ENCODE measurements at regions not wholly inside any gene's neighbourhood (a gene's known extent, or its start where the extent isn't known, plus 50 kb on each side); places are given as distances from the start of the nearest gene placed in this dataset.

DNA sequence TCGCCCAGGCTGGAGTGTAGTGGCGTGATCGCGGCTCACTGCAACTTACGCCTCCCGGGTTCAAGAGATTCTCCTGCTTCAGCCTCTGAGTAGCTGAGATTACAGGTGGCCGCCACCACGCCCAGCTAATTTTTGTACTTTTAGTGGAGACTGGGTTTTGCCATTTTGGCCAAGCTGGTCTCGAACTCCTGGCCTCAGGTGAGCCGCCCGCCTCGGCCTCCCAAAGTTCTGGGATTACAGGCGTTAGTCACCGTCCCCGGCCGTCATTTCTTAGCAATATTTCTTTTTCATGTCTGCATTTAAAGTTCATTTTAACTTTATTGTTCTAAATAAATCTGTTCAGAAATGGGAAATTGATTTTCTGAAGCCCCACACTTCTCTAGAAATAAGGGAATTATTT, 597.3 kb upstream of the DDX18 start:
- 98% methylated on average over 16 of the region's 16 CpGs for WGBS
- Histone ChIP-seq H3K36me3 (no peaks in the 10 kb centered on the region), H3K4me1 (replicated peaks) (no peaks in the 10 kb centered on the region), H3K27me3 (replicated peaks; ENCODE audit: insufficient read depth) (no peaks in the 10 kb centered on the region), H3K9me3 (no peaks in the 10 kb centered on the region), H3K4me3 (no peak overlapping the region), H3K27ac (no peak overlapping the region)
- TF ChIP-seq, protein P1, sequence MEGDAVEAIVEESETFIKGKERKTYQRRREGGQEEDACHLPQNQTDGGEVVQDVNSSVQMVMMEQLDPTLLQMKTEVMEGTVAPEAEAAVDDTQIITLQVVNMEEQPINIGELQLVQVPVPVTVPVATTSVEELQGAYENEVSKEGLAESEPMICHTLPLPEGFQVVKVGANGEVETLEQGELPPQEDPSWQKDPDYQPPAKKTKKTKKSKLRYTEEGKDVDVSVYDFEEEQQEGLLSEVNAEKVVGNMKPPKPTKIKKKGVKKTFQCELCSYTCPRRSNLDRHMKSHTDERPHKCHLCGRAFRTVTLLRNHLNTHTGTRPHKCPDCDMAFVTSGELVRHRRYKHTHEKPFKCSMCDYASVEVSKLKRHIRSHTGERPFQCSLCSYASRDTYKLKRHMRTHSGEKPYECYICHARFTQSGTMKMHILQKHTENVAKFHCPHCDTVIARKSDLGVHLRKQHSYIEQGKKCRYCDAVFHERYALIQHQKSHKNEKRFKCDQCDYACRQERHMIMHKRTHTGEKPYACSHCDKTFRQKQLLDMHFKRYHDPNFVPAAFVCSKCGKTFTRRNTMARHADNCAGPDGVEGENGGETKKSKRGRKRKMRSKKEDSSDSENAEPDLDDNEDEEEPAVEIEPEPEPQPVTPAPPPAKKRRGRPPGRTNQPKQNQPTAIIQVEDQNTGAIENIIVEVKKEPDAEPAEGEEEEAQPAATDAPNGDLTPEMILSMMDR (IDR thresholded peaks at IDR 0.05): no peak
- TF ChIP-seq POLR2AphosphoS5 (IDR thresholded peaks at IDR 0.05) (no peak), POLR2A (IDR thresholded peaks at IDR 0.05) (no peak)
- intact Hi-C loops (cut with DNase I): no loop called here
- DNase-seq (ENCODE audit: low spot score): no peak

DNA sequence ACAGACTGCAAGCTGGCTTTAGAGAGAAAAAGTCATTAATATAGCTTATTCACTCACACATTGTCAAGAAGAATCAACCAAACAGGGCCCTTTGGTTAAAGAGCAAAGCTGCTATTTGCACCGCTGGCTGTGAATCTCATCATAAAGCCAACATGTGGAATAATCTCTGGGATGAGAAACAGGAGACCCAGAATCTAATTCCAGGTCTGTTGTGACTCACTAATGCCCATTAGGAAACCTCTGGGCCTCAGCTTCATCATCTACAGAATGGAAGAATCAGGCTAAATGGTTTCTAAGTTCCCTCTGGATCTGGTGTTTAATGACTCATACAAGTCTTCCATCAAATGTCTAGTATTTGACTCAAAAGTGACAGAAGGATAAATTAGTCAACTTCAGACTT, 591.7 kb upstream of the DDX18 start:
- H3K9me3 ChIP-seq: no peaks in the 10 kb centered on the region
- intact Hi-C loops (cut with DNase I): no loop called here

DNA sequence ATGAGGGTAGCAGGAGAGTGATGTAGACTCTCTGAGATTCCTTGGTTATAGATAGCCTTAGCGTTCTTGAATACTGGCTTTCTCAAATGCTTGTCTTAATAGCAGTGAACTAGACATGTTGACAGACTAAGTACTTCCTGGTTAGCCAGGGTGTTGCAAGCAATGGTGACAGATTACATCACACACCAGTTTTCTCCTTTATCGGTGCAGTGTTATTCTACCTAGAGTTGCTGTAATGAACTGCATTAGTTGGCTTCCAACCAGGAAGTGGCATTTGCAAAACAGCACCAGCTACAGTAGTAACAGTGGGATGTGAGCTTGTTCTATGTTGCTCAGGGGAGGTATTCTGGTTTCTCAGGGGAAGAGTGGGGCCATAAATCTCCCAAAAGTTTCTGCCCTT, 582.2 kb upstream of the DDX18 start:
- H3K27ac ChIP-seq: no peak overlapping the region

More for the DNA sequence above, 591.7 kb upstream of the DDX18 start:
- Histone ChIP-seq H3K27ac (no peak overlapping the region), H3K4me1 (replicated peaks) (no peaks in the 10 kb centered on the region), H3K36me3 (no peaks in the 10 kb centered on the region), H3K4me3 (no peak overlapping the region), H3K27me3 (replicated peaks; ENCODE audit: insufficient read depth) (no peaks in the 10 kb centered on the region)
- TF ChIP-seq, protein P1 (IDR thresholded peaks at IDR 0.05): no peak
- TF ChIP-seq POLR2AphosphoS5 (IDR thresholded peaks at IDR 0.05): no peak
- no peak for TF ChIP-seq POLR2A (IDR thresholded peaks at IDR 0.05)
- DNase-seq (ENCODE audit: low spot score): no peak
- 88% methylated on average over 1 of the region's 1 CpG for WGBS

DNA sequence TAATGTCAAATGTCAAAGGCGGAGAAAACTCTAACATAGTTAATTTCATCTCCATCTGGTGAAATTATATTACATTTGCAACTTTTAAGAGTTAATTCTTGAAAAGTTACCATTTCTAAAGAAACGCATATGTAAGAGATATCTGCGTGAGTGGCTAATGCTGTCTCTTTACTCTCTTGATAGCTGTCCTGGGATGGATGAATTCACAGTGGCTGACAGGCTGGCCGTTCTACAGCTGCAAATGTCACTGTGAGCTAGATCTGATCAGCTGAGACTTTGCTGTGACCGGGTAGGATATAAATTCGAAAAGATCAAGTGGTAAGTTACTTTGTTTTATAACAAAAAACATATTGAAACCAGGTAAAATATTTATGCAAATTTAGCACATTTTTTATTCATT, 557.1 kb upstream of the DDX18 start:
- H3K4me3 ChIP-seq: no peak overlapping the region
- no peaks in the 10 kb centered on the region for H3K9me3 ChIP-seq
- no peaks in the 10 kb centered on the region for H3K4me1 ChIP-seq (replicated peaks)
- no peak overlapping the region for H3K27ac ChIP-seq
- no peaks in the 10 kb centered on the region for H3K27me3 ChIP-seq (replicated peaks; ENCODE audit: insufficient read depth)
- H3K36me3 ChIP-seq: no peaks in the 10 kb centered on the region
- TF ChIP-seq, protein P1 (IDR thresholded peaks at IDR 0.05): no peak
- TF ChIP-seq POLR2AphosphoS5 (IDR thresholded peaks at IDR 0.05): no peak
- no peak for TF ChIP-seq POLR2A (IDR thresholded peaks at IDR 0.05)
- intact Hi-C loops (cut with DNase I): no loop called here
- DNase-seq (ENCODE audit: low spot score): no peak
- WGBS: 71% methylated on average over 6 of the region's 6 CpGs

More for the DNA sequence above, 582.2 kb upstream of the DDX18 start:
- H3K27me3 ChIP-seq (replicated peaks; ENCODE audit: insufficient read depth): no peaks in the 10 kb centered on the region
- no peaks in the 10 kb centered on the region for H3K9me3 ChIP-seq
- H3K36me3 ChIP-seq: no peaks in the 10 kb centered on the region
- no peaks in the 10 kb centered on the region for H3K4me1 ChIP-seq (replicated peaks)
- TF ChIP-seq, protein P1 (IDR thresholded peaks at IDR 0.05): no peak
- no peak for TF ChIP-seq POLR2AphosphoS5 (IDR thresholded peaks at IDR 0.05)
- TF ChIP-seq POLR2A (IDR thresholded peaks at IDR 0.05): no peak
- H3K4me3 ChIP-seq: no peak overlapping the region
- 58% methylated on average over 2 of the region's 2 CpGs for WGBS
- no peak for DNase-seq (ENCODE audit: low spot score)
- intact Hi-C loops (cut with DNase I): no loop called here

DNA sequence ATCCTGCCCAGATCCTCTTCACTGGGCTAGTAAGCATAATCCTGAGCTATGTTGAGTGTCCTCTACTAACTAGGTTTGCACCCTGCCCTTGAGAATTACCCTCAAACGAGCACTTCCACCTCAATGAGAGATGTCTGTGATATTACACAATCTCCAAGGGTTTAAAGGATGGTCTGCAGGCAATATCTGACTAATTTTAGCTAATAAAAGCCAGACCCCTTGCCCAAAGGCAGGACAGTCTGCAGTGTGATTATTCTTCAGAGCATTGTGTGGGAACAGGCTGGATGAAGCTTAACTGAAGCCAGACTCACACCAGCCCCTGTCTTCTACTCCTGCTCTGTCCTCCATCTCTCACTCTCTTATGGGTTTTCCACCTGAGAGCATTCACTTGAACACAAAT, 544.9 kb upstream of the DDX18 start:
- no peak for DNase-seq (ENCODE audit: low spot score)
- Histone ChIP-seq H3K27me3 (replicated peaks; ENCODE audit: insufficient read depth) (no peaks in the 10 kb centered on the region), H3K4me1 (replicated peaks) (no peaks in the 10 kb centered on the region), H3K9me3 (no peaks in the 10 kb centered on the region), H3K4me3 (no peak overlapping the region), H3K36me3 (no peaks in the 10 kb centered on the region), H3K27ac (no peak overlapping the region)
- WGBS: 45% methylated on average over 1 of the region's 1 CpG
- intact Hi-C loops (cut with DNase I): no loop called here
- TF ChIP-seq, protein P1 (IDR thresholded peaks at IDR 0.05): no peak
- TF ChIP-seq POLR2A (IDR thresholded peaks at IDR 0.05) (no peak), POLR2AphosphoS5 (IDR thresholded peaks at IDR 0.05) (no peak)
